Right forelimb (tissue), 1 donor: ENCODE measurements at regions not wholly inside any gene's neighbourhood (a gene's known extent, or its start where the extent isn't known, plus 50 kb on each side); places are given as distances from the start of the nearest gene placed in this dataset.
"Not testable (repeated sequence)": the region's sequence is repeated elsewhere in the genome, so short reads cannot be mapped to it uniquely, and the experiment has no call there.

Experiments used
- DNase-seq: peaks from one replicate; pipeline ENCODE4 v3.0.0-alpha.2; 2018

DNA sequence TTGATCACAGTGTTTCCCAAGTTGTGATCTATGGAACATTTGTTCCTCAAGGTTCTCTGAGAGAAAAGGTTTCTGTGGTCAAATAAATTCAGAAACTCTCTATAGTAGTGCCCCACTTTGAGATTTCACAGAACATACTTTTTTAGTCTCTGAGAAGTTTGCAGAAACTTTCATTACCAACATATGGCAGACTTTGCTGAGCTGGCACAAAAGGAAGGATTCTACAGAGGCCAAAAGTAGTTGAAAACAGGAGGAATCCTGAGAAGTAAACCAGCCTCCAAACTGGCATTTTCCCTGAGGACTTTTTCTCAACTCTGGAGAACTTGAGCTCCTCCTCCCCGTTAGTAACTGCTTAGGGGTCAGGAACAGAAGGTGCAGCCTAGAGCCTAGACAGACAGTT is 117.8 kb upstream of the ESX1 start:
- DNase-seq: no peak

DNA sequence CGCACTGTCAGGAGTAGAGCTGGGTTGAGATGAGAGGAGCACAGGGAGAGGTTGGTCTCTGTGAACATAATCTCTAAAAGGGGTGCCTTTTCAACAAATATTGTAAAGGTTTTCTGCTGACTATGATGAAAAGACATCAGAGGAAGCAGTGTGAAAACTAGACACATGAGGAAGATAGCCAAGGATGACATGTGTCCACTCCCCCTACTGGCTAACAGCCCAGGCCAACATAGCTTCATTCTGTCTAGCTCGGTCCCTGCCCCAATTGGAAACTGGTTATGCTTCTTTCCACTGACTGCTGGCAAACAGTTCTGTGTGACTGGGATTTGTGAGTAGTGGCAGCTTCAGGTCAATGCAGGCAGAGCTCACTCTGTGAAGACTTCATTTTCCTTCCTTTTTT is 115.4 kb upstream of the ESX1 start:
- no peak for DNase-seq

DNA sequence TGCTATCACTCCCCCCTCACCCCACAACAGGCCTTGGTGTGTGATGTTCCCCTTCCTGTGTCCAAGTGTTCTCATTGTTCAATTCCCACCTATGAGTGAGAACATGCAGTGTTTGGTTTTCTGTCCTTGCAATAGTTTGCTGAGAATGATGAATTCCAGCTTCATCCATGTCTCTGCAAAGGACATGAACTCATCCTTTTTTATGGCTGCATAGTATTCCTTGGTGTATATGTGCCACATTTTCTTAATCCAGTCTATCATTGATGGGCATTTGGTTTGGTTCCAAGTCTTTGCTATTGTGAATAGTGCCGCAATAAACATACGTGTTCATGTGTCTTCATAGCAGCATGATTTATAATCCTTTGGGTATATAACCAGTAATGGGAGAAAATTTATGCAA is 106.0 kb upstream of the ESX1 start:
- not testable (repeated sequence) for DNase-seq

DNA sequence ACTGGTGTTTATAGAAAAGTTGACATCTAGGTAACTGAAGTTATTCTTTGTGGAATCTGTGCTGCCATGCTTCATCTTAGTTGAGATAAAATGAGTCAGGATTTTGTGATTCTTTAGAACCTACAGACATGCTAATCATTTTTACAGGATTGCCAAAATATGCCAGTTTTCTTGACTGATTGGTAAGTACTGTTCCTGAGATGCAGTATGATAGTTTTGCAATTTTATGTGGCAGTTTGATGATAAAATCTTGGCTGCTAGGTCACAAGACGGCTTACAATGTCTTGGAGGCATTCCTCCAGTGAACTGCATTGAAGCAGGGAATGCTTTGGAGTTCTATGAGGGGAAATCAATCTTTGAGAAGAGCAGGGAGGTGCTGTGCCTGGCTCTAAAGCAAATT is 104.4 kb upstream of the ESX1 start:
- no peak for DNase-seq

DNA sequence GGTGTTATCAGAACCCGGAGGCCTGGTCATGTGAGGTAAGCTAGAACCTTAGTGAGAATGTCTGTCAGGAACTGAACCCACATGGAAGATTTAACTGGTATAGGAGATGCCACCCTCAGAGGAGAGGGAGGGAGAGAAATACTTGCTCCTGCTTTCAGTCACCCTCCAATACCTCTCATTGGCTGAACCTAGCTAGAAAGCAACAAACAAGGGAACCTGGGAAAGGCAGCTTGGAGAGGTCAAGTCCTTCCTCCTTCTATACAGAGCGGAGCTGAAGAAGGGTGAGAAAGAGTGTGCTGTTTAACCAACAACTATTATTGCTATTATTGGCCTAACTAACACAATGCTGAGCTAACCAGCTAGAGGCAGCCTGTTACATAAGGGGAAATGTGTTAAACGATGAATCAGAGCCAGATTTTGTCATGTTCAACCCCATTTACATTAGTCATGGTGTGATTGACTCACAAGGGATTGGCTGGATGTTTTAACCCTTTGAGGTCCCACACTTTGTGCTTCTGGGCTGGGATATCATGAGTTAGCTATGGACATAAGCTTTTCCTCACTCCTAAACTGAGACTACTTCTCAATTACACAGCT is 96.5 kb upstream of the ESX1 start:
- no peak for DNase-seq

DNA sequence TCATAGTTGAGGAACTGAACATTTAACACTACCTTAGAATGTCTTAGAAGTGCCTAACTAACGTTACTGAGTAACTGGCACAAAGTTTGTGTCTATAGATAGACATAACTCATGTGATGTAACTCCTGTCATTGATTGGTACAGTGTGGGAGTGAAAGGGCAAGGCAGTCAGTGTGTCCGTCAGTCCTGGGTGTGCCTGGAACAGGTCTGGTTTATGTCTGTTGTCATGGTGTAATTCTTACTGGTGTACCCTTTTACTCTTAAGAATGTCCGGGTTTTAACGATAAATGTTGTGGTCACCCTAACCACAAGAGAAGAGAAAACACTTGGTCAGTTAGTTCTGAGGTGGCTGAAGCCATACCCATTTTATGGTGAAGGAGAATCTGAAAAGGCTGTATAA is 93.1 kb upstream of the ESX1 start:
- no peak for DNase-seq

DNA sequence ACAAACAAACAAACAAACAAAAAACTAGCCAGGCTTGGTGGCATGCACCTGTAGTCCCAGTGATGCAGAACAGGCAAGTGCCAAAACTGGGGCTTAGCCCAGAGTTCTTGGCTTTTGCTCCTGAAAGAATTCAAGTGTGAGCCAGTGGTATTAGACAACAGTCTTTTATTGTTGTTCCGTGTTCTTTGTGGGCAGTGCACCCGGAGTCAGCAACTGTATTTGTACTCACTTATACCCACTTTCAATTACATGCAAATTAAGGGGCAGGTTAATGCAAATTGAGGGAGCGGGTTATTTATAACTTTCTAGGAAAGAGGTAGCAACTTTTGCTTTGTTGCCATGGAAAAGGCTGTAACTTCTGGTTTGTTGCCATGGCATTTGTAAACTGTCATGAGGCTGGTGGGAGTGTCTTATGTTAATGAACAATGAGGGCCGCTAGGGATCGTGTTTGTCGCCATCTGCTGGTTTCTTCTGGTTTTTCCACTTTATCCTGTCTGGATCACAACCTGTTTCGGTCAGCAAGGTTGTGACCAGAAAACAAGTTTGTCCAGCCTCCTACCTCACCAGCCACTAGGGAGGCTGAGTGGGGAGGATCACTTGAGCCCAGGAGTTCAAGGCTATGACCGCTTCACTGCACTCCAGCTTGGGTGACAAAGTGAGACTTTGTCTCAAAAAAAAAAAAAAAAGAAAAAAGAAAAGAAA is 88.8 kb upstream of the ESX1 start:
- no peak for DNase-seq

DNA sequence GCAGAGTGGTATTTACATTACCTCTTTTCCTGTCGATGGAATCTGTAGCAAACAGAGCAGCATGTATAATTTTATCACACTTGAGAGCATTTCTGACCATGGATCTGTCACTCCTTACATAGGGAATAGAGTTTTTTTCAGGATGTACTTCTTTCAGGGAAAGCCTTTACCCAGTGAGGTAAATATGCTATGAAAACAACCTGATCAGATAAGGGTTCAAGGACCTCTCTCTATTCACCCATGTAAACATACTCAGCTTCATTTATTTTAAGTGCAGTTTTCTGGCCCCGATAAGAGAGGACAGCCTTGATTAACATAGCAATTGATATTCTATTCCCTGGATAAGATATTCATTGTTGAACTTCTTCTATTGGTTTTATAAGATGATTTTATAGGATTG is 87.3 kb upstream of the ESX1 start:
- DNase-seq: no peak

DNA sequence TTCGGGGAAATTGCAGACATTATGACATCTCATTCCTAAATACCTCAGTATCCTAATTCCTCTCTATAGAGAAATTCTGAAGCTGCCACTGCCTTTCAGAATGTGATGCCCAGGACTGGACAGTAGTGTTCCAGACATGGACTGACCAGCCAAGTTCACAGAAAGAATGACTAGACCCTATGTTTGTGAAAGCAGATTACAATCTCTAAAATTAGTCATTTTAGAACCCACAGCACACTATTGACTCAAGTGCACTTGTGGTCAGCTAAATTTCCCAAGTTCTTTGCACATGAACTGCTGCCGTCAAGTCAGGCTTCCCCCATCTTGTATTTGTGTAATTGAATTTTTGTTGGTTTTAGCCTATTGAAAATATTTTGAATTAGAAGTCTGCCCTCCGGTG is 81.0 kb upstream of the ESX1 start:
- no peak for DNase-seq

DNA sequence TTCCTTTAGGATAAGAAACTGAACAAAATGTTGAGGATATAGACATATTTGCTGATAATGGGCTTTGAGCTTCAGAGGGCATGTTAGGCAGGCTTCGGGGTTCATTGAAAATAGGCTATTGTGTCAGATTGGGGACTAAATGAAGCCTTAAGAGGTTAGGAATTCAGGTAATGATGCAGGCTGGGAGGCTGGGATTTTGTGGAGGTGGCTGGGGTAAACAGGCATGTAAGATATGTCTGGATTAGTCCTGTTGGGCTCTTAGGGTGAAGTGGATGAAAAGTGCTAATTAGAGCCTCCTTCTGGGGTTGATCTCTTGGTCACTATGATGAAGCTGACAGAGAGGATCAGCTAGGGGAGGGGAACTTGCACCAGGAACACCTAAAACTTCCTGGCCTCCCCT is 80.2 kb upstream of the ESX1 start:
- no peak for DNase-seq

DNA sequence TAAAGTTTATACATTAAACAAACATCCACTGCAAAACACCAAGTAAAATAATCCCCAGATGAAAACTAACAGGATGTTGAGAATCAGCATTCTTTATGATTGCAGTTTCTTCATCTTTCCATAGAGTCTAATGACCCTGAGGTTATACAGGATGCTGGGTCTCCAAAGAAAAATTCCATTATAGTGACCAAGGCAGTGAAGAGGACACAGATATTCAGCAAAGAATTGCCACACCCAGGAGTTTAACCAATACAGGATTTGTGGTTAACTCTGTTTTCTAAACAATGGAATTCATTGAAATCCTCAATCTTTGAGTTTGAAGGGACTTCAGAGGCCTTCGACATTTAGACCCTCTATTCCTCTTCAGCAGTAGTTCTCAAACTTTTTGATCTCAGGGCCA is 76.2 kb upstream of the ESX1 start:
- DNase-seq: no peak

DNA sequence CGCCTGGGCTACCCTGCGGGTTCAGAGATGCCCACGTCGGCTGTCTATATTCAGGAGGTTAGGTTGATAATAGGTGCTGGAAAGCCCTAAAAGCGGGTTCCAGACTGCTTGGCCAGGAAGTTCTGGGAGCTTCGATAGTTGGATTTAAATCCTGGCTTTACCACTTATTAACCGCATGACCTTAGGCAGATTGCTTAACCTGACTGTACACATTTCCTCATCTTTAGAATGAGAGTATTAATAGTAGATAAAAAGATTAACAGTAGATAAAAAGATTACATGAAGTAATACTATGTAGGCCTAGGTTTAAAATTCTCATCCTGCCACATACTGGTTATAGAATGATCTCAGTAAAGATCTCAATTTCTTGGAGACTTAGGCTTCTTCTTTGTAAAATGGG is 75.0 kb upstream of the ESX1 start:
- DNase-seq: no peak

DNA sequence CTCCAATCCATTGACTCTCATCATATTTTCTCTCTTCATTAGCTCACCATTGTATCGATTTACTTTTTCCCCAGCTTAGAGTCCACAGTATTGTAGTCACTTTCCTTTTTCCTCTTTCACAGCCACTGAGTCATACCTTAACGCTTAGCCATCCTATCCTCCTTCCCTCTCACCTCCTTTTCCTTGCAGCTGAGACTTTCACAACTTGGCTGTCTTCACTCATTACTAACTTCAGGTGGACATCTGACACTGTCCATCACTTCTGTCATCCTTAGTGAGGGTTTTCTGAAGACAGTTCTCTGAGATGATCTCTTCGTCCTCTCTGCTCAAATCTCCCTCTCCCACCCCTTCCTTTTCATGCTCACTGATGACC is 70.5 kb upstream of the ESX1 start:
- DNase-seq: no peak

DNA sequence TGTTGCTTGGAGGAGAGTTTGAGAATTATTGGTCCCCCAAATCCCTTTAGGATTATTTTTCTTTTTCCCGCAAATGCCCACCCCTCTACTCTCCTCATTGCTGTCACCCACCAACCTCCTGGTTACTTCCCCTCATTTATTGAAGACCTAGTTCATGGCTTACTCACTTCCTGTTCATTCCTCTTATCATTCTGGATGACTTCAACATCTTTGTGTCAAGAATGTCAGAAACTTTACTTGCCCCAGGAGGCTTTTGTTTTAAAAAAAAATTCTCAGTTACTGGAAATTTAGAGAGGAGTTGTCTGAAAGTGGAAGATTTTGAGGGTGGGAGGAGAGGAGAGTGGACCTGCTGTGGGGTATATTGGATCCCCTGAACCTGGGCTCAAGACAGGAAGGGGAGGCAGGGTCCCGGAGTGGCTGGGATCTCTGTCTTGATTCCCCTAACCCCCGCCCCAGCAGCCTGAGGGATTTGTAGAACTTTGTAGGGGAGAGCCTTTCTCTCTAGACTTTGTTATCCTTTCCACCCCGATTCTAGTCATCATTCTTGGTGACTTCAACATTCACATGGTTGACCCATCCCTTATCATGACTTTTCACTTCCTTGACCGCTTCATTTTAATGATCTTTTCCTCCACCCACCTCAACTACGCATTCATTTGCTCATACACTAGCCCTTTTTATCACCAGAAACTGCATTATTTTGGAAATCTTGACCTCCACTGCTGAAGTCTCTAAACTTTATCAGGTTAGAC is 69.9 kb upstream of the ESX1 start:
- no peak for DNase-seq

DNA sequence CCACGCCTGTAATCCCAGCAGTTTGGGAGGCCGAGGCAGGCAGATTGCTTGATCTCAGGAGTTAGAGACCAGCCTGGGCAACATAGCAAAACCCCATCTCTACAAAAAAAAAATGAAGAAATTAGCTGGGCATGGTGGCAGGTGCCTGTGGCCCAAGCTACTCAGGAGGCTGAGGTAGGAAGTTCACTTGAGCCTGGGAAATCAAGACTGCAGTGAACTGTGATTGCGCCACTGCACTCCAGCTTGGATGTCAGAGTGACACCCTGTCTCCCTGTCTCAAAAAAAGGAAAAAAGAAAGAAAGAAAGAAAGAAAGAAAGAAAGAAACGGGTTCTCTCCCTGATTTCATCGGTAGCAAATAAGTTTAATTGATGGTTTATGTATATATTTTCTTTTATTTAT is 64.6 kb upstream of the ESX1 start:
- DNase-seq: no peak

DNA sequence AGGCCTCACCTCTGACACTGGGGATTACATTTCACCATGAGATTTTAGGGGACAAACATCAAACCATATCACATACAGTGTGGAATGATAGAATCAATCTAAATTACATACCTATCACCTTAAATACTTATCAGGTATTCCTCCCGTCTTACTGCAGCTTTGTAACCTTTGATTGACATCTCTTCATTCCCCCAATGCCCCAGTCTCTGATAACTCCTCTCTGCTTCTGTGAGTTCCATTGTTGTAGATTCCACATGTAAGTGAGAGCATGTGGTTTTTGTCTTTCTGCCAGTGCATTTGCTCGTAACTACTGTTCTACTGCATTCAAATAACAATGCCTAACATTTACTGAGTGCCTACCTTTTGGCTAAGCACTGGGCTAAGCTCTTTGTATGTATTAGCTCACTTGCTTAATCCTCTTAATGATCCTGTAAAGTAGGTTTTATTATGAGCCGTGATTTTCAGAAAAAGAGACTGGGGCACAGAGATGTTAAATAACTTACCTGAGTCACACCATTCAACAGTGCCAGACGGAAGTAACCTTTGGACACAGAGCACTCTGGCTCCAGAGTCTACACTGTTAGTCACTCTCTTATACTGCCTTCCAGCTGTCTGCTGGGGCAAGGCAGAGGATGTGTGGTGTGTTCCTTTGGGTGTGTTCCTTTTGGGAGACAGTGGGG is 63.7 kb upstream of the ESX1 start:
- no peak for DNase-seq

DNA sequence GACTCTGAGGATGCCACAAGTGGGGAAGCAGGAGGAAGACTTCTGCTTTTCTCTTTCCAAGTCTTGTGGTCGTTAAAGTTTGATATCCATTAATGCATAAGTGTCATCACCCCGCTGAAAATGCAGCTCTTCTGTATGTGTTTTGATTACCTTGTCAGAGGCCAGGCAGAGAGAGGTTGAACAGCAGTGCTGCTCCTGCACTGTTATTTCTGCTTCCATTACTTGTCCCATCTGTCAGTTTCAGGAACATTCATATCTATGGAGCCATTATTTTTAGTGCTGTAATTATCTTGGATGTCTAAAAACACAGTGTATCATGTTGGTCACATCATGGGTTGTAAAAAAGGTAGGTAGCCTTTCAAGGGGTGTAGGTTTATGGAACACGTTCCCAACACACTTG is 62.0 kb upstream of the ESX1 start:
- DNase-seq: no peak

DNA sequence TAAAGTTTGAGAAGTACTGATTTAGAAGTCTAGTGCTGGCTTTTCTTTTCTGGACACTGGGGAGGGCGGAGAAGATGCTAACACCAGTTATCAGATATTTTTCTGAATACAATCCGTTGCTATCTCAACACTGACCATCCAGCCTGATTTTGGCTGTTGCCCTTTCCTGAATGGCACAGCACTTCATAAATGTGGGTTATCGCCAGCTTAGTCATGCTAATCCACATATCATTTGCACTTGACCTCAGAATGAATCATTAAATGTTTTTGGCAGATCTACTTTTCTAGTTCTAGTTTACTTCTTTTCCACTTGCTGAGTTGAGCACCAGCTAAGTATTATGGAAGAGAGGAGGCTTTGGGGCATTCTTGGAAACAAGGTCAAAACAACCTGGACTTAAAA is 60.8 kb upstream of the ESX1 start:
- no peak for DNase-seq

DNA sequence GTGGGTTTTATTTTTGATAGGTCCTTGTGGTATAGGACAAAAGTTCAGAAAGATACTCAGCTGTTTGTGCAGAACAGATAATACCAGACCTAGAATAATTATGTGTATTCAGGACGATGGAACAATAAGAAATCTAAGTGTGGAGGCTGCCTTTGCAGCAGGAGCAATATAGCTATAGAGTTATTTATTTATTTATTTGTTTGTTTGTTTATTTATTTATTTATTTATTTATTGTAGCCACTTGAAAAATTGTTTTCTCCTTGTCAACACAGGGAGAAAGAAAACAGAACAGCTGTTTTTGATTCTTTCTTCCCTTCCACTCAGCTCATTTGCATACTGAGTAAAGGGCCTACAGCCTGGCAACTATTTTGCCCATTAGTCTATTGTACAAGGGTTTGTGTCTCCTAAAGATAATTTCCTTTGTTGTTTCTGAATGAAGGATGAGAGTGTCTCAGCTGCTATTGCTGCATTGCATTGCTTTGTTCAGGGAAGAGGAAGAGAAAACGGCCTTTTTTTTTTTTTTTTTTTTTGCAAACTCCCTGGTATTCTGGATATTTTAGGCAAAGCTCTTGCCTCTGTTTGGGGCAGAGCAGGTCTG is 56.0 kb upstream of the ESX1 start:
- no peak for DNase-seq

DNA sequence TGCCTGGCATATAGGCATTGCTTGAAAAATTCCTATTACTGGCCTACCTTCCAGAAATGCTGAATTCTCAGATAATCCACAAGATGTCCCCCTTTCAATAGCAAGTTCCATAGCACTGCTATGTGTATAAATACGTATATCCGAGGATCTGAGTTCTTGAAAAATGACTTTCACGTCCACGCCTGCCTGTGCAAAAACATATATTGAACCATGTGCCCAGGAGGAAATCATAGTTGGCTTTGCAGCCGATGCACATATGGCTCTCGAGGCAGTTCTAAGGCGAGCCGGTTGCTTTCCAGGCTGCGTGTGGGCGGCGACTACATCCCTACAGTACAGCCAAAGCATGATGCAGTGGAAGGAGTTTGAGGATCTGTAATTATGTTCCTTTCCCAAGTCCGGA is 55.4 kb upstream of the ESX1 start:
- DNase-seq: peak; percentile 64

DNA sequence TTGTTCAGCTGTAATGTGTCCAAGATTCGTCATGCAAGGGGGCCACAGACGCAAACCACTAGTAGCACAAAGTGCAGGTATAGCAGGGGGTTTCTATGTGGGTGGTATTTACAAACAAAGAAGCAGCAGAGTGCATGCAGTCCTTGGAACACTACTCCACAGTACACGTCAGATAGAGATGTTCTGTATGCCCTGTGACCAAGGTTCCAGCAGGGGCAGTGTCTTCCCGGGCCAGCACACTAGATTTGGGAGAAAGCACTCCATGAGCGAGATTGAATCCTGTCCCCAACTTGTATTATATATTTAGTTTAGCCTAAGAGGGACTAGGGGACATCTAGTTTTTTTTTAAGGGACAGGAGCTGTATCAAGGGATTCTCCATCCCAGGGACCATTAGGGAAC is 54.4 kb upstream of the ESX1 start:
- no peak for DNase-seq

DNA sequence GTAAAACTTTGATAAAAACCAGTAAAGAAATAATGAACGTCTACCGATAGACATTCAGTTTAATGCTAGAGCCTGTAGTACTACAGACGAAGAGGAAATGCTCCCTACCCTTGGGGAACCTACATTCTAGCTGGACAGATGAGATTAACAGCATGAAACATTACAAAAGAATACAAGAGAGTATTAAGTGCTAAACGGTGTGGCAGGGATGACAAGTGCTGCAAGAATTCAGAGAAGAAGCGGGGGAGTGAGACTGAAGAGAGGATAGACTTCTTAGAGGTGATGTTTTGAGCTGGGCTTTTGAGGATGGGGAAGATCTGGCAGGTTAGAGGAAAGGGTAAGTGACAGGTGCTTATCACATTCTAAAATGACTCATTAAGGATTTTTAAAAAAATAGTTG is 52.6 kb upstream of the ESX1 start:
- no peak for DNase-seq

DNA sequence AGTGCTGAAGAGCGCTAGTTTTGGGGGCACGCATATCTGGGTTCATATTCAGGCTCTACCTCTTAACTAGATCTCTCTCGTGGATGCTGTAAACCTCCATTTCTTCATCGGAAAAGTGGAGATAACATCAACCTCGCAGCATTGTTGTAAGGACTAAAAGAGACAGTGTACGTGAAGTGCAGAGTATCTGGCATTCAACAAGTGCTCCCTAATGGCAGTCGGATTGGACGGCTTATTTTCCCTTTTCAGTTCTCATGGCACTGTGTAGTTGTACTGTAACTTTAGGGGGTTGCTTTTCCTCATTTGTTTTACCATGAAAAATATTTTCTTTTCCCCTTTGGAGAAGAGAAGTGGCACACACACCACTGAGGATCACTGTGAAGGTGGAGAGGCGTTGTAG is 51.4 kb upstream of the ESX1 start:
- DNase-seq: no peak
